GM13977 (cell line): ENCODE measurements at regions not wholly inside any gene's neighbourhood (a gene's known extent, or its start where the extent isn't known, plus 50 kb on each side); places are given as distances from the start of the nearest gene placed in this dataset.

Experiments used
- DNase-seq: peaks from one replicate; pipeline ENCODE4 v3.0.0; 2012; ENCODE audit warnings: low spot score
- CTCF ChIP-seq: IDR thresholded peaks from 2 replicates; pipeline ENCODE4 v1.5.1; 2012; ENCODE audit warnings: mild to moderate bottlenecking, control low read depth; ENCODE audit not compliant: insufficient read depth; ENCODE audit errors: extremely low read depth, missing control alignments
- in situ Hi-C: fragments of 300-500 bp; cut with MboI; formaldehyde crosslinking; loops from one replicate; pipeline ENCODE4 v1.12.0; 2022; ENCODE audit warnings: low sequenced_read_pairs, low pct_unique_long_range_greater_than_20kb, mixed read lengths, inconsistent platforms; ENCODE audit not compliant: unreplicated experiment

- peak; percentile 85 for TF ChIP-seq CTCF
- DNase-seq, result peak; percentile 77
- in situ Hi-C loops, result loop anchor here (10.0 to 25.0 kb wide), 2 partner anchors 110 to 232 kb away; partner anchors contain the start of gene WIPF1
Measured at GRCh38 chr2:174697255-174697654, 67.0 kb downstream of the CHRNA1 start.

- in situ Hi-C loops, result loop anchor here (10.0 to 25.0 kb wide), 2 partner anchors 108 to 230 kb away; partner anchors contain the start of gene WIPF1
Measured at GRCh38 chr2:174694920-174695319, 69.4 kb downstream of the CHRNA1 start.

DNA sequence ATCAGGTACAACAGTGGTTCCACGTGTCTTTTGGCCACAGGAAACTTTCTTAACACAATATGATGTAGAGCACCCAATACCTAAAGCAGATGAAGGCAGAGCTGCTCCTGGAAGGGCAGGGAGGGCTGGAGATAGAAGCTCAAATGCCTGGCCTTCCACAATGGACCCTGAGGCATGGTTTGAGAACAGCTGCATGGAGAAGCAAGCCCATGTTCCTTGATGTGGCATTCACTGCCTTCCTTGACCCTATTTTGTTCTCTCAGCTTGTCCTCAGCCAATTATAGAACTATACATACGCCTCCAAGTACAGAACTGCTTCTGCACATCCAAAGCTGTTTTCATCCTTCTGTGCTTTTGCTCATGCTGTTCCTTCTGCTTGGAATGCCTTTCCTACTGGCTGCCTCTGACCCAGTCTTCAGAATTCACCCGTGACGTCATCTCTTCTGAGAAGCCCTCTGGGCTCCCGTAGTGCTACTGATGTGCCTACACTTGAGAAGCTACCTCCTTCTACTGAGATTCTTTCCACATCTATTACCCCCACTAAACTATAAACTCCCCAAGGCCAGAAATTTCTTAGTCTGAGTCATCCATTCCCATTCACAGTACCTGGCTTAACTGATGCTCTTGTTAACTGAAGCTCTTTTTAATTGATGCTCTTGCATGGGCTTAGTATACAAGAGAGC lies 69.9 kb downstream of the CHRNA1 start:
- in situ Hi-C loops, result loop anchor here (10.0 to 25.0 kb wide), 2 partner anchors 107 to 230 kb away; partner anchors contain the start of gene WIPF1
- DNase-seq, result no peak
- no peak for TF ChIP-seq CTCF

More at GRCh38 chr2:174694920-174695319, 69.4 kb downstream of the CHRNA1 start:
- no peak for DNase-seq
- TF ChIP-seq CTCF, result no peak

GRCh38 chr2:174693344-174693743 lies 70.9 kb downstream of the CHRNA1 start:
- no peak for DNase-seq
- in situ Hi-C loops, result loop anchor here (10.0 to 25.0 kb wide), 2 partner anchors 106 to 229 kb away; partner anchors contain the start of gene WIPF1

DNA sequence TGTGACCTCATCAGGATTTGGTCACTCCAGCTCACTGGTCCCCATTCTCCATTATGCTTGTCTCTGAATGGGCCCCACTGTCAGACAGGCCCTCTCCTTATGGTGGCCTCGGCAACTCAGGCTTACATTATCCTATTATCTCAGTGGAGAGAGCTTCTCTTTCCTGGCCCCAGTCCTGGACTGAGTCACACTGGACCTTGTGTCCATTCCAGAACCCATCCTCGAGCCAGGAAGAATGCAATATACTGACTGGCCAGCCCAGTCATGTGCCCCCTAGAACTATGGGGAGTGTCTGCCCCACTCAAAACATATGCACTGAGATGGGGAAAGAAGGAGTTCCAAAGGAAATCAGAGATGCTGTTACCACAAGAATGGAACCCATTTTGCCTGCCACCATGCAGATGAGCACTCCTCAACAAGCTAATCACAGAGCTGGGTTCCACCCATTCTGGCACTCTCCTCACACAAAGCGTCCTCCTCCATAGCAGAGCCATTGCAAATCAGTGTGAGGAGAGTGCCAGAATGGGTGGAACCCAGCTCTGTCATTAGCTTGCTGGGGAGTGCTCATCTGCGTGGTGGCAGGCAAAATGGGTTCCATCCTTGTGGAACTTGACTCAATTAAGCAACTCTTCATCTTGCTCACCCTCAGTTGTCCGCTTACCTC lies 71.9 kb downstream of the CHRNA1 start:
- in situ Hi-C loops, result loop anchor here (10.0 to 25.0 kb wide), 2 partner anchors 105 to 228 kb away; partner anchors contain the start of gene WIPF1
- TF ChIP-seq CTCF, result no peak
- DNase-seq, result no peak

More at GRCh38 chr2:174693344-174693743, 70.9 kb downstream of the CHRNA1 start:
- TF ChIP-seq CTCF, result no peak

- DNase-seq, result no peak
- in situ Hi-C loops, result loop anchor here (10.0 to 25.0 kb wide), 2 partner anchors 104 to 226 kb away; partner anchors contain the start of gene WIPF1
Measured at GRCh38 chr2:174691201-174691779, 73.0 kb downstream of the CHRNA1 start.

More at GRCh38 chr2:174691201-174691779, 73.0 kb downstream of the CHRNA1 start:
- no peak for TF ChIP-seq CTCF
